IMR-90 (cell line): ENCODE measurements at regions not wholly inside any gene's neighbourhood (a gene's known extent, or its start where the extent isn't known, plus 50 kb on each side); places are given as distances from the start of the nearest gene placed in this dataset.
A peak's percentile ranks its signal among the peaks of the same experiment; 100 is the strongest.

Experiments
- ATAC-seq: fragments of 200-7000 bp; cut with Tn5 transposase; 2 replicates; pipeline ENCODE4 v1.9.1; 2020; ENCODE audit warnings: low read depth, mild to moderate bottlenecking, moderate library complexity
- BruUV-seq: library from RNA; stranded (reverse); fragments of 400-500 nt; replicated peaks from 2 replicates; lab custom pipeline; 2021; lab: Mats Ljungman, UMichigan
- CTCF ChIA-PET: fragments of 300-600 bp; formaldehyde crosslinking; extraction: SDS; loops from one replicate; lab custom pipeline; 2021; ENCODE audit warnings: antibody characterized with exemption; lab: Yijun Ruan, JAX
- POLR2A ChIA-PET: fragments of 300-600 bp; sonication (Branson Sonifier 250); formaldehyde crosslinking; loops from one replicate; lab custom pipeline; 2022; ENCODE audit warnings: antibody characterized with exemption; ENCODE audit not compliant: unreplicated experiment; lab: Charles Lee
- DNase-seq: peaks from one replicate; pipeline ENCODE4 v3.0.0; 2013
- H2AFZ ChIP-seq: replicated peaks from 2 replicates; pipeline ENCODE3; 2013; ENCODE audit warnings: low read length, mild to moderate bottlenecking; ENCODE audit not compliant: poor library complexity
- H2AK5ac ChIP-seq: 2 replicates; pipeline ENCODE4 v1.6.1; 2013; ENCODE audit warnings: low read depth, low read length, inconsistent platforms
- H2AK9ac ChIP-seq: replicated peaks from 2 replicates; pipeline ENCODE3; 2013; ENCODE audit warnings: mild to moderate bottlenecking, low read depth, low read length, moderate library complexity; ENCODE audit not compliant: poor library complexity
- H2BK120ac ChIP-seq: 2 replicates; pipeline ENCODE4 v1.6.1; 2013; ENCODE audit warnings: low read depth, low read length, inconsistent platforms
- H2BK15ac ChIP-seq: 3 replicates; pipeline ENCODE4 v1.6.1; 2013; ENCODE audit warnings: low read depth, low read length, inconsistent platforms
- H2BK20ac ChIP-seq: 2 replicates; pipeline ENCODE4 v1.6.1; 2013; ENCODE audit warnings: low read depth, mild to moderate bottlenecking, inconsistent platforms, low read length, moderate library complexity
- H2BK5ac ChIP-seq: 2 replicates; pipeline ENCODE4 v1.6.1; 2013; ENCODE audit warnings: mild to moderate bottlenecking, low read depth, low read length, inconsistent platforms; ENCODE audit not compliant: poor library complexity, severe bottlenecking
- H3K14ac ChIP-seq: replicated peaks from 2 replicates; pipeline ENCODE4 v1.6.1; 2013; ENCODE audit warnings: low read depth, low read length, inconsistent platforms
- H3K18ac ChIP-seq: 2 replicates; pipeline ENCODE4 v1.6.1; 2013; ENCODE audit warnings: low read depth, low read length, control low read depth
- H3K23ac ChIP-seq: 2 replicates; pipeline ENCODE4 v1.6.1; 2013; ENCODE audit warnings: low read depth, low read length, inconsistent platforms
- H3K27ac ChIP-seq: 2 replicates; pipeline ENCODE4 v1.5.1; 2013; ENCODE audit warnings: mild to moderate bottlenecking, control low read depth, low read length; ENCODE audit not compliant: insufficient read depth
- H3K27me3 ChIP-seq: 2 replicates; pipeline ENCODE4 v1.6.1; 2013; ENCODE audit warnings: low read length; ENCODE audit not compliant: control insufficient read depth, insufficient read depth
- H3K36me3 ChIP-seq: 2 replicates; pipeline ENCODE4 v1.6.1; 2013; ENCODE audit warnings: low read length, mixed read lengths; ENCODE audit not compliant: control insufficient read depth, insufficient read depth
- H3K4ac ChIP-seq: 2 replicates; pipeline ENCODE4 v1.6.1; 2013; ENCODE audit warnings: low read depth, low read length, inconsistent platforms
- H3K4me1 ChIP-seq: 2 replicates; pipeline ENCODE4 v1.6.1; 2013; ENCODE audit warnings: low read length, mixed read lengths; ENCODE audit not compliant: control insufficient read depth, insufficient read depth
- H3K4me2 ChIP-seq: 2 replicates; pipeline ENCODE4 v1.6.1; 2013; ENCODE audit warnings: low read depth, mild to moderate bottlenecking, control low read depth, low read length, moderate library complexity
- H3K4me3 ChIP-seq: 2 replicates; pipeline ENCODE4 v1.5.1; 2013; ENCODE audit warnings: low read depth, mild to moderate bottlenecking, control low read depth, low read length, moderate library complexity; ENCODE audit not compliant: insufficient read depth
- H3K56ac ChIP-seq: 2 replicates; pipeline ENCODE4 v1.6.1; 2013; ENCODE audit warnings: low read length, inconsistent platforms; ENCODE audit not compliant: insufficient read depth; ENCODE audit errors: extremely low read depth
- H3K79me1 ChIP-seq, 2 experiments: 2 replicates each; pipeline ENCODE4 v1.6.1; 2013; ENCODE audit warnings: low read length in 2 of 2, inconsistent platforms in 1 of 2, low read depth in 1 of 2
- H3K9ac ChIP-seq: 2 replicates; pipeline ENCODE4 v1.6.1; 2013; ENCODE audit warnings: low read depth, low read length, control low read depth
- H3K9me1 ChIP-seq: 2 replicates; pipeline ENCODE4 v1.6.1; 2013; ENCODE audit warnings: low read length, inconsistent platforms; ENCODE audit not compliant: insufficient read depth
- H3K9me3 ChIP-seq: 2 replicates; pipeline ENCODE4 v1.6.1; 2013; ENCODE audit warnings: low read length; ENCODE audit not compliant: control insufficient read depth, insufficient read depth
- H4K20me1 ChIP-seq: 2 replicates; pipeline ENCODE4 v1.6.1; 2013; ENCODE audit warnings: low read length, inconsistent platforms; ENCODE audit not compliant: insufficient read depth
- H4K5ac ChIP-seq: 2 replicates; pipeline ENCODE4 v1.6.1; 2013; ENCODE audit warnings: mild to moderate bottlenecking, low read depth, low read length, control low read depth
- H4K8ac ChIP-seq, 2 experiments: 2 replicates each; pipeline ENCODE4 v1.6.1; 2013; ENCODE audit warnings: low read depth in 2 of 2, low read length in 2 of 2, control low read depth in 1 of 2, inconsistent platforms in 1 of 2
- H4K91ac ChIP-seq: 2 replicates; pipeline ENCODE4 v1.6.1; 2013; ENCODE audit warnings: low read depth, low read length, inconsistent platforms; ENCODE audit not compliant: insufficient read depth
- BHLHE40 ChIP-seq: fragments of 150-350 bp; IDR thresholded peaks from 2 replicates; pipeline ENCODE4 v1.6.1; 2016; ENCODE audit warnings: mild to moderate bottlenecking, low read depth, low read length
- CEBPB ChIP-seq: IDR thresholded peaks from 2 replicates; pipeline ENCODE4 v1.6.1; 2012; ENCODE audit warnings: low read depth, low read length, improper control_type of control experiment
- CHD1 ChIP-seq: IDR thresholded peaks from 2 replicates; pipeline ENCODE4 v1.6.1; 2012; ENCODE audit warnings: low read depth, low read length, improper control_type of control experiment
- CTCF ChIP-seq: conservative IDR thresholded peaks from 2 replicates; pipeline ENCODE4 v1.5.1; 2012; ENCODE audit warnings: mild to moderate bottlenecking, low read depth, low read length, improper control_type of control experiment
- FOS ChIP-seq: fragments of 150-350 bp; IDR thresholded peaks from 2 replicates; pipeline ENCODE4 v1.6.1; 2016; ENCODE audit warnings: low read depth, low read length
- MAFK ChIP-seq: IDR thresholded peaks from 2 replicates; pipeline ENCODE4 v1.6.1; 2012; ENCODE audit warnings: low read depth, low read length, improper control_type of control experiment
- MAZ ChIP-seq: IDR thresholded peaks from 2 replicates; pipeline ENCODE4 v1.6.1; 2012; ENCODE audit warnings: low read depth, mild to moderate bottlenecking, low read length, improper control_type of control experiment, moderate library complexity, borderline replicate concordance
- MXI1 ChIP-seq: IDR thresholded peaks from 2 replicates; pipeline ENCODE4 v1.6.1; 2012; ENCODE audit warnings: low read depth, mild to moderate bottlenecking, low read length, moderate library complexity, borderline replicate concordance
- NFE2L2 ChIP-seq: fragments of 150-350 bp; IDR thresholded peaks from 2 replicates; pipeline ENCODE4 v1.6.1; 2016; ENCODE audit warnings: low read depth, mild to moderate bottlenecking, low read length
- POLR2A ChIP-seq: IDR thresholded peaks from 2 replicates; pipeline ENCODE4 v1.6.1; 2012; ENCODE audit warnings: mild to moderate bottlenecking, low read depth, low read length
- RAD21 ChIP-seq: IDR thresholded peaks from 2 replicates; pipeline ENCODE4 v1.6.1; 2012; ENCODE audit warnings: low read length, improper control_type of control experiment
- RCOR1 ChIP-seq: IDR thresholded peaks from 2 replicates; pipeline ENCODE4 v1.6.1; 2012; ENCODE audit warnings: mild to moderate bottlenecking, low read length, improper control_type of control experiment; ENCODE audit not compliant: insufficient replicate concordance
- RFX5 ChIP-seq: IDR thresholded peaks from 2 replicates; pipeline ENCODE4 v1.8.0; 2012; ENCODE audit warnings: low read depth, mild to moderate bottlenecking, low read length, moderate library complexity
- SMC3 ChIP-seq: fragments of 150-350 bp; IDR thresholded peaks from 2 replicates; pipeline ENCODE4 v1.6.1; 2016; ENCODE audit warnings: low read depth, mild to moderate bottlenecking, antibody characterized with exemption, low read length, moderate library complexity
- WGBS, 2 experiments: methylation state at CpG; one replicate each; pipeline versions ENCODE4 v1.1.5 to v1.1.7; 2013; ENCODE audit warnings: missing lambda C conversion rate in 2 of 2; ENCODE audit not compliant: insufficient read length in 1 of 2; ENCODE audit errors: extremely low coverage in 2 of 2; 5-methylcytosine and 5-hydroxymethylcytosine counted together
- dilution Hi-C: fragments of 300-500 bp; cut with HindIII; formaldehyde crosslinking; loops from one replicate; pipeline ENCODE4 v1.14.3; 2018; ENCODE audit warnings: low sequenced_read_pairs; ENCODE audit not compliant: unreplicated experiment
- in situ Hi-C: fragments of 300-500 bp; cut with MboI; formaldehyde crosslinking; loops from 3 replicates; pipeline ENCODE4 v1.14.3; 2019; ENCODE audit warnings: low sequenced_read_pairs, inconsistent platforms, mixed read lengths
- intact Hi-C: fragments of 100-400 bp; cut with micrococcal nuclease; formaldehyde crosslinking; loops from 2 replicates; pipeline ENCODE4 v1.10.0; 2022
- TF ChIP-seq, protein P1 (sequence below): fragments of 150-350 bp; IDR thresholded peaks from 2 replicates; pipeline ENCODE4 v1.6.1; 2017; ENCODE audit warnings: mild to moderate bottlenecking, antibody characterized with exemption, low read length, low read depth
- TF ChIP-seq, protein P2 (sequence below): fragments of 150-350 bp; IDR thresholded peaks from 2 replicates; pipeline ENCODE4 v1.6.1; 2016; ENCODE audit warnings: low read depth, mild to moderate bottlenecking, low read length, moderate library complexity, borderline replicate concordance

- H3K4me3 ChIP-seq = no peak overlapping the region
- no TSS peak for BruUV-seq
- H4K20me1 ChIP-seq = no peaks in the 10 kb centered on the region; the same call in 1 of the 2 replicates
- H3K4me1 ChIP-seq = peaks cover 4% of the 10 kb centered on the region; the same call in 1 of the 2 replicates
- H4K91ac ChIP-seq = no peak overlapping the region
- H3K36me3 ChIP-seq = no peaks in the 10 kb centered on the region
- no peaks in the 10 kb centered on the region; the same call in 1 of the 2 replicates for H3K27me3 ChIP-seq
- DNase-seq (no peak), ATAC-seq (no peak)
- ChIA-PET CTCF (no interaction called here), POLR2A (no interaction called here)
- dilution Hi-C loops (no loop called here), intact Hi-C loops (no loop called here), in situ Hi-C loops (no loop called here)
- H4K8ac ChIP-seq = no peak overlapping the region
- no peak overlapping the region for H3K27ac ChIP-seq
- H3K9ac ChIP-seq = no peak overlapping the region
- H2AK9ac ChIP-seq = peak overlapping the region; percentile 7
- H3K18ac ChIP-seq = no peak overlapping the region
- no peak overlapping the region for H2BK20ac ChIP-seq
- H2AK5ac ChIP-seq = no peak overlapping the region
- WGBS, 2 experiments = 53% methylated on average over 7 of the region's 16 CpGs; no CpG with 5 or more reads in 1 of the 2 experiments
- H2BK5ac ChIP-seq = no peak overlapping the region
- no peak overlapping the region for H4K5ac ChIP-seq
- H3K79me1 ChIP-seq = no peaks in the 10 kb centered on the region
- H2BK120ac ChIP-seq = no peak overlapping the region
- H3K9me3 ChIP-seq = peaks cover 2% of the 10 kb centered on the region; the same call in 1 of the 2 replicates
- H3K9me1 ChIP-seq = no peaks in the 10 kb centered on the region
- no peak for TF ChIP-seq FOS
- no peak for TF ChIP-seq MAFK
- no peak for TF ChIP-seq CTCF
- TF ChIP-seq RCOR1 = no peak
- TF ChIP-seq RFX5 = no peak
- TF ChIP-seq RAD21 = no peak
- TF ChIP-seq POLR2A = no peak
- no peak for TF ChIP-seq SMC3
- TF ChIP-seq, protein P1, sequence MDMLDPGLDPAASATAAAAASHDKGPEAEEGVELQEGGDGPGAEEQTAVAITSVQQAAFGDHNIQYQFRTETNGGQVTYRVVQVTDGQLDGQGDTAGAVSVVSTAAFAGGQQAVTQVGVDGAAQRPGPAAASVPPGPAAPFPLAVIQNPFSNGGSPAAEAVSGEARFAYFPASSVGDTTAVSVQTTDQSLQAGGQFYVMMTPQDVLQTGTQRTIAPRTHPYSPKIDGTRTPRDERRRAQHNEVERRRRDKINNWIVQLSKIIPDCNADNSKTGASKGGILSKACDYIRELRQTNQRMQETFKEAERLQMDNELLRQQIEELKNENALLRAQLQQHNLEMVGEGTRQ = no peak
- TF ChIP-seq NFE2L2 = no peak
- no peak for TF ChIP-seq CEBPB
- no peak for TF ChIP-seq CHD1
- no peak for TF ChIP-seq MAZ
- TF ChIP-seq, protein P2, sequence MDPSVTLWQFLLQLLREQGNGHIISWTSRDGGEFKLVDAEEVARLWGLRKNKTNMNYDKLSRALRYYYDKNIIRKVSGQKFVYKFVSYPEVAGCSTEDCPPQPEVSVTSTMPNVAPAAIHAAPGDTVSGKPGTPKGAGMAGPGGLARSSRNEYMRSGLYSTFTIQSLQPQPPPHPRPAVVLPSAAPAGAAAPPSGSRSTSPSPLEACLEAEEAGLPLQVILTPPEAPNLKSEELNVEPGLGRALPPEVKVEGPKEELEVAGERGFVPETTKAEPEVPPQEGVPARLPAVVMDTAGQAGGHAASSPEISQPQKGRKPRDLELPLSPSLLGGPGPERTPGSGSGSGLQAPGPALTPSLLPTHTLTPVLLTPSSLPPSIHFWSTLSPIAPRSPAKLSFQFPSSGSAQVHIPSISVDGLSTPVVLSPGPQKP = no peak
- no peak for TF ChIP-seq MXI1
- no peak for TF ChIP-seq BHLHE40
- no peak overlapping the region for H3K14ac ChIP-seq
- no peak overlapping the region for H3K4me2 ChIP-seq
- H2AFZ ChIP-seq = no peak overlapping the region
- H3K23ac ChIP-seq = no peak overlapping the region
- H2BK15ac ChIP-seq = no peak overlapping the region
- no peak overlapping the region for H3K4ac ChIP-seq
- H3K56ac ChIP-seq = no peak overlapping the region
These were observed 100.1 kb upstream of the BHLHE23 start for GRCh38 chr20:63106765-63107448.
